ENCODE measurements at regions not wholly inside any gene's neighbourhood (a gene's known extent, or its start where the extent isn't known, plus 50 kb on each side); places are given as distances from the start of the nearest gene placed in this dataset.

- no peak for TF ChIP-seq CTCF (conservative IDR thresholded peaks at IDR 0.05; ENCODE audit: low read length)
- no peak for TF ChIP-seq EZH2phosphoT487 (IDR thresholded peaks at IDR 0.05; ENCODE audit: borderline replicate concordance)
These were observed 107.2 kb upstream of the VAV3 start for GRCh38 chr1:108072212-108072611.

All from Loucy (cell line).